ENCODE measurements at regions not wholly inside any gene's neighbourhood (a gene's known extent, or its start where the extent isn't known, plus 50 kb on each side); places are given as distances from the start of the nearest gene placed in this dataset.

DNA sequence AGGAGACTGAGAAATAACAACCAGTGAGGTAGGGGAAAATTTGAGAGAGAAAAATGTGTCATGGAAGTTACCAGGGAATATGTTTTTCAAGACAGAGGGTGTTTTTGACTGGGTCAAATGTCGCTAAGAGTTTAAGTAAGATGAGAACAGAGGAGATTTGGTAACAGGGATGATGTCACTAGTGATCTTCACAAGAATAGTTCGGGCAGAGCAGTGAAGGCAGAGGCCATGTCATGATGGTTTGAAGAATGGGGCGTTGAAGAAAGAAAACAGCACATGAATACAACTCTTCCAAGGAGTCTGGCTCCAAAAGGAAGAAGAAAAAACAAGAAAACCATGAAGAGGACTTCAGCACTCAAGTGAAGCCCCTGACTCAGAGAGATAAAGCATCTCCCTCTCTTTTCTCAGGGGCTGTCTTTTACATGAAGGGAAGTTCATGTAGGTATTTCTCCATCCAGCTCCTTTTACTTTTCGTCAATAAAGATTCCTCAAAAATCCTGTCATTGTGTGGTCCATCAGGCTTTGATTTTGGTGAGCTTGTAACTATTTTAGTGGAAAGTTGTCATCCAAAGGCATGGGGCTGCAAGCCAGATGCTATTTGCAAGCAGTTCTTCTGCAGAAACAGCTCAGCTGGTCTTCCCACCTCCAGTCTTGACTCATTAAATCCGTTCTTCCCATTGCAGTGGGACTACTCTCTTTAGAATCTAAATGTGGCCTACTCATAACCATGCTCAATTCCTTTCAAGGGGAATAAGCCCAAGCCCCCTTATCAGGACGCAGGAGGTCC is 397.3 kb downstream of the LMX1A start:
- TF ChIP-seq SMC3 (IDR thresholded peaks at IDR 0.05; ENCODE audit: low read depth, low read length) = no peak
- TF ChIP-seq NFE2L2 (IDR thresholded peaks at IDR 0.05; ENCODE audit: low read depth, low read length) = no peak
- TF ChIP-seq RCOR1 (IDR thresholded peaks at IDR 0.05; ENCODE audit: insufficient replicate concordance, low read length) = no peak
- no peak overlapping the region for H2BK20ac ChIP-seq (ENCODE audit: low read depth, low read length)
- H3K23ac ChIP-seq (ENCODE audit: low read depth, low read length) = no peak overlapping the region
- H2BK15ac ChIP-seq (ENCODE audit: low read depth, low read length) = no peak overlapping the region
- H3K14ac ChIP-seq (replicated peaks; ENCODE audit: low read depth, low read length) = no peak overlapping the region
- no peak overlapping the region for H3K4me2 ChIP-seq (ENCODE audit: low read depth, low read length)
- no peak overlapping the region for H3K4ac ChIP-seq (ENCODE audit: low read depth, low read length)
- no peak overlapping the region for H4K8ac ChIP-seq (ENCODE audit: low read depth in 2 of 2, low read length in 2 of 2)
- no peak overlapping the region for H3K56ac ChIP-seq (ENCODE audit: extremely low read depth, insufficient read depth, low read length)
- H3K4me3 ChIP-seq (ENCODE audit: insufficient read depth, low read depth, low read length) = no peak overlapping the region
- no peak overlapping the region for H2BK120ac ChIP-seq (ENCODE audit: low read depth, low read length)
- H3K36me3 ChIP-seq (ENCODE audit: control insufficient read depth, insufficient read depth, low read length) = no peaks in the 10 kb centered on the region
- WGBS, 2 experiments (ENCODE audit: extremely low coverage in 2 of 2, insufficient read length in 1 of 2) = 57% methylated on average over 1 of the region's 6 CpGs; no CpG with 5 or more reads in 1 of the 2 experiments
- H3K9me3 ChIP-seq (ENCODE audit: control insufficient read depth, insufficient read depth, low read length) = no peaks in the 10 kb centered on the region
- H4K5ac ChIP-seq (ENCODE audit: low read depth, low read length) = no peak overlapping the region
- H4K20me1 ChIP-seq (ENCODE audit: insufficient read depth, low read length) = no peaks in the 10 kb centered on the region
- dilution Hi-C loops (cut with HindIII; ENCODE audit: low sequenced_read_pairs, unreplicated experiment) = no loop called here
- H4K91ac ChIP-seq (ENCODE audit: insufficient read depth, low read depth, low read length) = no peak overlapping the region
- H3K9ac ChIP-seq (ENCODE audit: low read depth, low read length) = no peak overlapping the region
- BruUV-seq (replicated peaks) = no TSS peak
- POLR2A ChIA-PET (ENCODE audit: unreplicated experiment) = no interaction called here
- no peak overlapping the region for H2AK9ac ChIP-seq (replicated peaks; ENCODE audit: low read depth, low read length, poor library complexity)
- H3K18ac ChIP-seq (ENCODE audit: low read depth, low read length) = no peak overlapping the region
- H3K4me1 ChIP-seq (ENCODE audit: control insufficient read depth, insufficient read depth, low read length) = no peaks in the 10 kb centered on the region
- no peak for ATAC-seq (ENCODE audit: low read depth)
- no peak overlapping the region for H2AK5ac ChIP-seq (ENCODE audit: low read depth, low read length)
- no peak overlapping the region for H2BK5ac ChIP-seq (ENCODE audit: low read depth, low read length, poor library complexity, severe bottlenecking)
- intact Hi-C loops (cut with micrococcal nuclease) = no loop called here
- H3K27ac ChIP-seq (ENCODE audit: insufficient read depth, low read length) = no peak overlapping the region
- DNase-seq = no peak
- no peaks in the 10 kb centered on the region for H3K79me1 ChIP-seq (ENCODE audit: low read depth in 1 of 2, low read length in 2 of 2)
- in situ Hi-C loops (cut with MboI; ENCODE audit: low sequenced_read_pairs) = no loop called here
- no peaks in the 10 kb centered on the region for H3K9me1 ChIP-seq (ENCODE audit: insufficient read depth, low read length)
- CTCF ChIA-PET = interaction anchor here (0.6 kb wide), 1 partner anchor 30 kb away, joined by 3 read pairs; no protein-coding TSS in a partner anchor
- no peaks in the 10 kb centered on the region for H3K27me3 ChIP-seq (ENCODE audit: control insufficient read depth, insufficient read depth, low read length)
- no peak overlapping the region for H2AFZ ChIP-seq (replicated peaks; ENCODE audit: low read length, poor library complexity)

All from IMR-90 (cell line).